HepG2 (cell line): ENCODE measurements at regions not wholly inside any gene's neighbourhood (a gene's known extent, or its start where the extent isn't known, plus 50 kb on each side); places are given as distances from the start of the nearest gene placed in this dataset.

ENCODE experiments used
- ATAC-seq: fragments of 200-7000 bp; cut with Tn5 transposase; 3 replicates; pipeline ENCODE4 v1.9.1; 2020; ENCODE audit warnings: mild to moderate bottlenecking, moderate library complexity
- BruUV-seq: library from RNA; stranded (reverse); fragments of 400-500 nt; replicated peaks from 2 replicates; lab custom pipeline; 2021; lab: Mats Ljungman, UMichigan
- CTCF ChIA-PET: fragments of 300-600 bp; formaldehyde crosslinking; extraction: SDS; loops from one replicate; lab custom pipeline; 2021; ENCODE audit warnings: low total read pairs, inconsistent platforms, low intra/inter-chr PET ratio; lab: Yijun Ruan, JAX
- POLR2A ChIA-PET: fragments of 350-600 bp; sonication (Branson Sonifier 250); formaldehyde crosslinking; loops from one replicate; lab custom pipeline; 2020; ENCODE audit warnings: antibody characterized with exemption, inconsistent platforms; lab: Yijun Ruan, JAX
- DNase-seq: peaks from one replicate; pipeline ENCODE4 v3.0.0-alpha.2; 2015; ENCODE audit warnings: low spot score
- FAIRE-seq: peaks from 3 replicates; lab custom pipeline; 2011; peaks lifted over from hg19 to GRCh38; lab: Jason Lieb, UNC
- H2AFZ ChIP-seq: one replicate; pipeline ENCODE4 v1.6.1; 2011; ENCODE audit warnings: low read length, inconsistent platforms
- H3K27ac ChIP-seq: fragments of 300-600 bp; 3 replicates; pipeline ENCODE4 v1.8.0; 2011; ENCODE audit warnings: mixed run types, mild to moderate bottlenecking, mixed read lengths, low read length, inconsistent platforms; ENCODE audit not compliant: insufficient read depth; ENCODE audit errors: extremely low read length
- H3K27me3 ChIP-seq, 2 experiments: fragments of 200-600 bp in 1 of 2; 2 replicates in 1 of 2; 3 replicates in 1 of 2; pipeline versions ENCODE4 v1.6.0 to v1.8.0; 2011; ENCODE audit warnings: low read length in 2 of 2, mild to moderate bottlenecking in 2 of 2, moderate library complexity in 2 of 2, inconsistent platforms in 1 of 2; ENCODE audit not compliant: insufficient read depth in 2 of 2, control insufficient read depth in 1 of 2
- H3K36me3 ChIP-seq, 2 experiments: fragments of 200-600 bp in 1 of 2; replicated peaks in 1 of 2; 2 replicates in 1 of 2; 3 replicates in 1 of 2; pipeline versions ENCODE4 v1.5.1 to v1.8.0; 2011; ENCODE audit warnings: low read length in 2 of 2, inconsistent platforms in 1 of 2; ENCODE audit not compliant: insufficient read depth in 2 of 2, control insufficient read depth in 1 of 2
- H3K4me1 ChIP-seq: 2 replicates; pipeline ENCODE4 v1.5.1; 2012; ENCODE audit warnings: low read length, inconsistent platforms; ENCODE audit not compliant: insufficient read depth
- H3K4me2 ChIP-seq: 2 replicates; pipeline ENCODE4 v1.6.0; 2011; ENCODE audit warnings: low read depth, low read length, inconsistent platforms
- H3K4me3 ChIP-seq, 3 experiments: fragments of 200-600 bp in 1 of 3; sonication (generic), shearing (Covaris generic) in 1 of 3; replicated peaks in 1 of 3; 2 replicates each; pipeline ENCODE4 v1.5.1; 2011 to 2016; ENCODE audit warnings: low read length in 3 of 3, inconsistent platforms in 2 of 3, low read depth in 2 of 3, mild to moderate bottlenecking in 2 of 3, control low read depth in 1 of 3, mixed read lengths in 1 of 3; ENCODE audit not compliant: insufficient read depth in 1 of 3
- H3K79me2 ChIP-seq: one replicate; pipeline ENCODE4 v1.6.1; 2011; ENCODE audit warnings: low read length, inconsistent platforms; ENCODE audit not compliant: insufficient read depth
- H3K9ac ChIP-seq: 2 replicates; pipeline ENCODE4 v1.6.0; 2011; ENCODE audit warnings: mild to moderate bottlenecking, low read depth, low read length, inconsistent platforms; ENCODE audit not compliant: insufficient read depth
- H3K9me3 ChIP-seq: 2 replicates; pipeline ENCODE4 v1.5.1; 2012; ENCODE audit warnings: mild to moderate bottlenecking, low read length
- H4K20me1 ChIP-seq: 2 replicates; pipeline ENCODE4 v1.6.0; 2011; ENCODE audit warnings: inconsistent platforms, mild to moderate bottlenecking, low read length, moderate library complexity; ENCODE audit not compliant: insufficient read depth
- ATRX ChIP-seq: sonication (generic); formaldehyde crosslinking; IDR thresholded peaks from 2 replicates; pipeline ENCODE4 v1.4.0; 2020; ENCODE audit warnings: missing genetic modification reagents, borderline replicate concordance
- CSRNP1 ChIP-seq: sonication (generic); formaldehyde crosslinking; IDR thresholded peaks from 2 replicates; pipeline ENCODE4 v1.8.1; 2023; ENCODE audit warnings: mild to moderate bottlenecking, missing genetic modification reagents
- HES4 ChIP-seq: sonication (generic); formaldehyde crosslinking; IDR thresholded peaks from 2 replicates; pipeline ENCODE4 v1.9.0; 2021; ENCODE audit warnings: mild to moderate bottlenecking, missing genetic modification reagents, borderline replicate concordance
- MEIS2 ChIP-seq: sonication (generic); formaldehyde crosslinking; IDR thresholded peaks from 2 replicates; pipeline ENCODE4 v1.9.0; 2021; ENCODE audit warnings: mild to moderate bottlenecking, missing genetic modification reagents
- TEAD3 ChIP-seq: optimal IDR thresholded peaks from 2 replicates; pipeline ENCODE3; 2016; ENCODE audit warnings: borderline replicate concordance
- ZNF275 ChIP-seq: sonication (generic); formaldehyde crosslinking; IDR thresholded peaks from 2 replicates; pipeline ENCODE4 v1.8.0; 2022; ENCODE audit warnings: missing genetic modification reagents, mild to moderate bottlenecking, inconsistent platforms, borderline replicate concordance
- ZNF281 ChIP-seq: sonication (generic); formaldehyde crosslinking; IDR thresholded peaks from 2 replicates; pipeline ENCODE4 v1.4.0; 2020; ENCODE audit warnings: missing genetic modification reagents, borderline replicate concordance
- WGBS: methylation state at CpG from one replicate; pipeline ENCODE4 v1.1.6; 2017; ENCODE audit warnings: low lambda C conversion rate; 5-methylcytosine and 5-hydroxymethylcytosine counted together
- in situ Hi-C: cut with HindIII; loops from 2 replicates; pipeline ENCODE4 v1.10.0; 2017; ENCODE audit warnings: low pct_unique_long_range_greater_than_20kb; ENCODE audit not compliant: extremely low pct_ligation_motif_present
- intact Hi-C: fragments of 100-400 bp; cut with micrococcal nuclease; formaldehyde crosslinking; loops from one replicate; pipeline ENCODE4 v1.10.0; 2022; ENCODE audit not compliant: unreplicated experiment

- BruUV-seq: no TSS peak
- CTCF ChIA-PET: no interaction called here
- FAIRE-seq: no peak
These were observed 391.8 kb upstream of the PRICKLE1 start for GRCh38 chr12:42981379-42981778.

More at GRCh38 chr12:42981379-42981778, 391.8 kb upstream of the PRICKLE1 start:
- intact Hi-C loops: no loop called here
- TF ChIP-seq ZNF275 (no peak), CSRNP1 (CRISPR knock-in tag) (no peak), ATRX (CRISPR knock-in tag) (no peak), HES4 (CRISPR knock-in tag) (no peak), MEIS2 (CRISPR knock-in tag) (no peak), TEAD3 (CRISPR knock-in tag) (no peak), ZNF281 (CRISPR knock-in tag) (no peak)
- POLR2A ChIA-PET: no interaction called here
- no peaks in the 10 kb centered on the region for H3K4me1 ChIP-seq
- no peaks in the 10 kb centered on the region for H4K20me1 ChIP-seq
- H2AFZ ChIP-seq: no peak overlapping the region
- ATAC-seq (no peak), DNase-seq (no peak)
- H3K36me3 ChIP-seq: no peaks in the 10 kb centered on the region
- H3K27me3 ChIP-seq: no peaks in the 10 kb centered on the region
- no peaks in the 10 kb centered on the region for H3K79me2 ChIP-seq
- no peak overlapping the region for H3K27ac ChIP-seq
- H3K4me2 ChIP-seq: no peak overlapping the region
- no peak overlapping the region for H3K9ac ChIP-seq
- no peaks in the 10 kb centered on the region for H3K9me3 ChIP-seq
- in situ Hi-C loops: no loop called here
- WGBS: 13% methylated on average over 3 of the region's 3 CpGs
- H3K4me3 ChIP-seq: no peak overlapping the region
